GM19467 (cell line): ENCODE measurements at regions not wholly inside any gene's neighbourhood (a gene's known extent, or its start where the extent isn't known, plus 50 kb on each side); places are given as distances from the start of the nearest gene placed in this dataset.

ENCODE experiments used
- ATAC-seq: cut with Tn5 transposase; IDR thresholded peaks from one replicate; pipeline ENCODE4 v1.9.1; 2021; ENCODE audit warnings: mild to moderate bottlenecking, moderate library complexity; ENCODE audit not compliant: unreplicated experiment

DNA sequence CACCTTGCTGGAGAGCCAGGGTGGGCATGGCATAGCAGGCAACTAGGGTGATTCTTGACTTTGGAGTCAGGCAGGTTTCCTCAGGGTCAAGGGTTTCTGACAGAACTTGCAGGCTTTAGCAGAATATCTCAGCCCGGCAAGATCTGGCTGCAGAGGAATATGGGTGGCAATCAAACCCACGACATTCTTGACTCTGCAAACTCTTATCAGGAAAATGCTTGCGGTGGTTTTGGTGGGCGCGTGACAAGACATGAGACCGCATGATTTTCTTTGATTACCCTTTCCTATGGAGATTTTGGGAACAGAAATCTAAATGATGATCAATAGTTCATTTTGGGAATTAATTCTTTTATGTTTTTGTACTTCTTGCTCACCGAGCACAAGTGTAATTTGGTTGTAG lies 449.5 kb downstream of the VRK1 start:
- no peak for ATAC-seq

GRCh38 chr14:97248973-97249372 lies 451.8 kb downstream of the VRK1 start:
- ATAC-seq: no peak

- no peak for ATAC-seq
Measured at GRCh38 chr14:97250931-97251330, 453.7 kb downstream of the VRK1 start.

DNA sequence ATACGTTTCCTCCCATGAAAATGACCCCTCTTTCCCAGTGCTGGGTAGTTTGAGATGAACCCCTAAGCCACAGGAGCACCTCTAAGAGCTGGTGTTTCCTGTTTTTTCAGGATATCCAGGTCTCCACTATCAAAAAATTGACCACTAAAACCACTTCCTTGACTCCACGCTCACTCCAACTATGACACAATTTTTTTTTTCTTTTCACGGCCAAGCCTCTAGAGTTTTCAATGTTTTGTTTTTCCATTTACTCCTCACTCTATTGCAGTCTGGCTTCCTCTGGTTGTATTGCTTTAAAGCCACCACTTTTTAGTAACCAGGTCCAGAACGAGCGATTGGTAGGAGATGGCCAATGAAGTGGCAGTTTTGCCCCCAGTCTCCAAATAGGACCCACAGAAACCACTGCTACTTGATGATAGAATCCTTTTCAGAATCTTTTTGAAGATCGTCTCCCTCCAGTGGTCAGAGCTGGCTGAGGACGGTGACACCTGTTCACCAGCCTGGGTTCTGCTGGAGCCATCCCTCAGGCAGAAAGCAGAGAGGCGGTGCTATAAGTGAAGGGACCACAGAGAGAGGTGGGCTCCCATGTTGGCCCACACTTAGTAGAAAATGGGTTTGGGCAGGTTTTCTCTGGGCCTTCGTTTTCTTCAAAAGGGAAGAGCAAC lies 454.4 kb downstream of the VRK1 start:
- no peak for ATAC-seq

DNA sequence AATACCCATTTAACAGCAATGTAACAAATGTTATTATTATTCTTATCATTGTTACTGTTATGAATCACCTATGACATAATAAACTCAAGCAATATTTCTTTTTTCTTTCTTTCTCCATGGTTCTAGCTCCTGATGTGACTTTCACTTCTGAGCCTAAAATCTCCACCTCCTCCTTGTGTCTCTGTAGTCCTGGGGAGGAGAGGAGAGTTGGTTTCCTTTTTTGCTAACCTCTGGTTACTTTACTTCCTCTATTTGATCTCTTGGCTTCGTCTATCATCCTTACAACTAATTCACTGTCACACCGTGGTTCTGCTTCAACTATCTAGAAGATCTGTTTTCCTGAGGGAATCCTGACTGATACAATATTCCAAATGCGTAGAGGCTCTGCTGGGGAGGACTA lies 456.6 kb downstream of the VRK1 start:
- no peak for ATAC-seq

GRCh38 chr14:97262336-97262735 lies 465.2 kb downstream of the VRK1 start:
- ATAC-seq: no peak

DNA sequence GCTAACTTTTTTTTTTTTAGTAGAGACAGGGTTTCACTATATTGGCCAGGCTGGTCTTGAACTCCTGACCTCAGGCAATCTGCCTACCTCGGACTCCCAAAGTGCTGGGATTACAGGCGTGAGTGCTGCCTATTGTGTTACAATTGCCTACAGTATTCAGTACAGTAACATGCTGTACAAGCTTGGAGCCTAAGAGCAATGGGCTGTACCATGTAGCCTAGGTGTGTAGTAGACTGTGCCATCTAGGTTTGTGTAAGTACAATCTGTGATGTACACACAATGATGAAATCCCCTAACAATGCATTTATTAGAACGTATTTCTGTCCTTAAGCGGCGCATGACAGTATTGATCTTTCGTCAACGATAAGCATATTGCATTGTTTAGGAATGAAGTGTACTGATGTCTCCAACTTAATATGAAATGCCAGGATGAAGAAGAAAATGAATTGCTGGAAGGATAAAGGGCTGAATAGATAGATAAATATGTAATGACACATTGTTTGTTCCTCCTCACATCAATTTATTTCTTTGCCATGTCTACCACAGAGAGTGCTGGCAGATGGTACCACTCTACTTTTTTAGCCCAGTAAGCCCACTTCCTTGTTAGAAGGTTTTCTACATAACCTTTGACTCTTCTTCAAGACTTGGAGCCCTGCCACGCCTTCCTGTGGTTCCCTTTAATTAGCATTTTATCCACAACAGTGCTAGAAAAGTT lies 467.5 kb downstream of the VRK1 start:
- no peak for ATAC-seq

DNA sequence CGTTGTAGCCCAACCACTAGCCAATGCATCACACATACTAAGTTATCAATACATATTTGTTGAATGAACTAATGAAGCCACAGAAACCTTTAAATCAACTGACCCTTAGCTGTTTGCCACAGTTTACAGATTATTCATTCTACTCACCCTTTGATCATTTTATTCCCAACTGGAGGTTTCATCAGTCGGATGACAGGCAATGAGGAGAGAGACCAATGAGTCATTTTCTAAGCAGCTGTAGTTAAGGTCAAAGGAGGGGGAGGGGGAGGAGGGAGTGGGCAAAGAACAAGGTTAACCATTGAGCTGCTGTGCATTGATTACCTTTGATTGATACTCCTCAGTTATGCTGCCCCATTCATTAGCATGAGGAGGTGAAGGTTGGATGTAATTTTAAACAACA lies 469.5 kb downstream of the VRK1 start:
- ATAC-seq: no peak

GRCh38 chr14:97267509-97267908 lies 470.3 kb downstream of the VRK1 start:
- ATAC-seq: no peak

DNA sequence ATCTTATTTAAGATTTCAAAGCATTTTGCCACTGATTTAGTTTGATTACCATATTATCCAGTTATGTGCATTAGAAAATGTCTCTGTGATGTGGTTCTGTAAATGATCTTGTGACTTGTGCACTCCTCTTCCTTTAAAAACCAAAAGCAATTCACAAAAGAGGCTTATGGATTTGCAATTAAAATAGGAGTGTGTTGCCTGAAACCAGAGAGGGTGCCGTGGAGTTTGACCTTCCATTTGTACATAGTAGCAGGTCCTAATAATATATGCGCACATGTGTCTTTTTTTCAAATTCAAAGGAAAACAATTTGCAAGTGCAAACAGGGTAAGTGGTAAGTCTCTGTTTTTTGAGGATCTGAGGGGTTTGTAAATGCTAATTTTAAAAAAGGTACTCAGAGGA lies 470.9 kb downstream of the VRK1 start:
- ATAC-seq: no peak

- ATAC-seq: no peak
Measured at GRCh38 chr14:97270308-97270707, 473.1 kb downstream of the VRK1 start.

DNA sequence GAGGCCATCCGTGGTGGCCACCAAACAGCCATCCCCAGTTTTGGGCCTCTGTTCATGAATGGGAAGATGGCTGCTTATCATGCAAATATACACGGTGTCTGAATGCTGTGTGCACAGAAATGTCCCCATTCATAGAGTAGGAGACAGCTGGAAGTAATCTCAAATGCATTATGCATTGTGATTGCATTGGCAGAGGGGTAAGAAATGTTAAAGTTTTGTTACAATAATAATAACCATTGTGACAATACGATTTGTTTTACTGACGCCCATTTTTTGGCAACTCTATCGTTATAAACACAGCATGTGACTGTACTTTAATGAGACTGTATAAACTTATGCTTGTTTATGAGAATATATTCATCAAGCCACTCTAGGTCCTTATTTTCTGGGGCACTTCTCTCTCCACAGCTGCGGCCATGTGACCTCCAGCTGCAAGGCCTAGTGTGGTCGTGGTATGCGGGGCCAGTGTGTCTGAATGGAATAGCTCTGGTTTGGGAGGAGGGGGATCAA lies 474.3 kb downstream of the VRK1 start:
- ATAC-seq: no peak

GRCh38 chr14:97273540-97273939 lies 476.4 kb downstream of the VRK1 start:
- ATAC-seq: no peak

DNA sequence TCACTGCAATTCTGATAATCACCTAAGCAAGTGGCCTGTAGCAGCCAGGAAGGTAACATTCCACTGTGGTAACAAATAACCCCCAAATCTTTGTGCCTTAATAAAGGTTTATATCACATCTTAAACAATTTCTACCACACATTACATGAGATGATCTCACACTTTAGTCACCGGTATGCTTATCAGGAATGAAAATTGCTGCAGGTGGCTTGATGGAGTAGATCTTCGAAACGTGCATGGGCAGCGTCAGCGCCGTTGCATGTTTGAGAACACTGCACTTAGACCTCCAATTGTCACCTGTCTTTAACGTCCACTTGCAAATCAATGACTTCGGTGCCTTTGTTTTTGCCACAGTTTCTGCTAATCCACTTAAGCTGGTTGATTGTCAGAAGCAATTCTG lies 477.4 kb downstream of the VRK1 start:
- no peak for ATAC-seq

DNA sequence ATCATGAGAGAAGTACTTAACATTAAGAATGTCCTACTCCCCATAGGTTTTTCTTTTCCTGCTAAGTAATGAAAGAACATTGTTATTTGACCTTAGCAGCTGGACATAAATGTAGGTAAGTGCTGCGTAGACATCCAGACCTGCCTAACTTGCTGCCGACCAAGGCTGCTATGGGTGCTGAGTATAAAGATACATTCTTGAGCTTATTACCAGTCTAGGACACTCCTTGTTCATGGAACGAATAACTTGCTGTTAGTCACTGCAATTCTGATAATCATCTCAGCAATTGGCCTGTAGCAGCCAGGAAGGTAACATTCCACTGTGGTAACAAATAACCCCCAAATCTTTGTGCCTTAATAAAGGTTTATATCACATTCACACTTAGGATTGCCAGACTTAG lies 478.1 kb downstream of the VRK1 start:
- ATAC-seq: no peak

GRCh38 chr14:97276573-97276972 lies 479.4 kb downstream of the VRK1 start:
- ATAC-seq: no peak

- no peak for ATAC-seq
Measured at GRCh38 chr14:97277711-97278110, 480.5 kb downstream of the VRK1 start.

- no peak for ATAC-seq
Measured at GRCh38 chr14:97280526-97280925, 483.3 kb downstream of the VRK1 start.

- ATAC-seq: no peak
Measured at GRCh38 chr14:97281741-97282140, 484.6 kb downstream of the VRK1 start.

- ATAC-seq: no peak
Measured at GRCh38 chr14:97282210-97283004, 485.2 kb downstream of the VRK1 start.

DNA sequence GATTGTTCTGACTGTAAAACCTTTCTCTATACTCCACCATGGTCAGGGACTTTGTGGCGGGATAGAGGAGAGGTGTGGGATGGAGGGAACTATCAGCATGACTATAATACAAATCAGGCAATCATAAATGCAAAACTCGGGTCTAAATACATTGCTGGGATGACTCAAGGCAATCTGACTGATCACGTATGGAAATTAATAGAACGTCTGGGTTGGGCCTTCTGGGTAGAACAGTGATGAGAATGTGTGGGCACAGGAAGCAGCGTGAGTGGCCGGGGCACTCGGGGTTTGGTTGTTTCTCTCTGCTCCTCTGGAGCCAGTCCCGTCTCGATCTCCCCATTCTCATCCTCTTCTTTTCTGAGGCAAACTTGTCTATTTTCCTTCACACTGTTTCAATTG lies 485.8 kb downstream of the VRK1 start:
- ATAC-seq: no peak

- no peak for ATAC-seq
Measured at GRCh38 chr14:97283426-97283825, 486.2 kb downstream of the VRK1 start.
